ENCODE measurements at regions not wholly inside any gene's neighbourhood (a gene's known extent, or its start where the extent isn't known, plus 50 kb on each side); places are given as distances from the start of the nearest gene placed in this dataset.
"Not testable (repeated sequence)": the region's sequence is repeated elsewhere in the genome, so short reads cannot be mapped to it uniquely, and the experiment has no call there.

DNA sequence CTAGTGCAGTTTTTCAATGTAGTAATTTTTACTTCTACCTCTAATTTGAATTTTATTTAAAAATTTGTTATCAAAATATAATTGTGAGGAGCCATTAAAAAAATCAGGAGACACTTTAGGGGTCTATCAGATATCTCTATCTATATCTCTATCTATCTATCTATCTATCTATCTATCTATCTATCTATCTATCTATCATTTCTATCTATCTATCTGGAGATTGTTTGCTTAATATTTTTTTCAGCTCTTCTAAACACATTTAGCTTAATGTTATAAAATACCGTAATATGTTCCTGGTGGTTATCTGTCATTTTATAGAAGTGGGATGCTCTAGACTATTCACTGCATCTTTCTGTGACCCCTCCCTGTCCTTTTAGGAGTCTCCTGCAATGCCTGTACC, 193.7 kb upstream of the P2RY1 start:
- DNase-seq (ENCODE audit: low read depth), result no peak
- TF ChIP-seq CTCF (conservative IDR thresholded peaks at IDR 0.05; ENCODE audit: low read length), result no peak
- no peak overlapping the region for H3K4me3 ChIP-seq (ENCODE audit: low read length)

DNA sequence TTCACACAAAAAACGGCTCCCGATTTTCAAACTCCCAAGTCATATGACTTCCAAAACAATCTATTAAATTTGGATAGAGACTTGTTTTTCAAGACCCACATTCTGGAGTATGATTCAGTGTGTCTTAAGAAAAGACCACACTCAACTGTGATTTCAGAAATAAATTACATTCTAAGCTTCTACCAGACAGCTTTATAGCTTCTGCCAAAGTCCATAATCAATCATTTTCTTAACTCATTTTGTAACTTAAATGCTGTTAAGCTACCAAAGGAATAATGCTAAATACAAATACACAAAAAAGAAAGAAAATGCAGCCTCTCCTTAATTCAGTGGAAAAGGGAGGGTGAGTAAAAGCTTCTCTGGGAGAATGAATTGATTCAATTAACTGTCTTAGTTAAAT, 192.3 kb upstream of the P2RY1 start:
- TF ChIP-seq CTCF (conservative IDR thresholded peaks at IDR 0.05; ENCODE audit: low read length), result no peak
- no peak for DNase-seq (ENCODE audit: low read depth)
- no peak overlapping the region for H3K4me3 ChIP-seq (ENCODE audit: low read length)

GRCh38 chr3:152644478-152644877, 190.5 kb upstream of the P2RY1 start:
- TF ChIP-seq CTCF (conservative IDR thresholded peaks at IDR 0.05; ENCODE audit: low read length), result no peak
- no peak for DNase-seq (ENCODE audit: low read depth)
- no peak overlapping the region for H3K4me3 ChIP-seq (ENCODE audit: low read length)

GRCh38 chr3:152646004-152646403, 188.9 kb upstream of the P2RY1 start:
- no peak overlapping the region for H3K4me3 ChIP-seq (ENCODE audit: low read length)
- no peak for TF ChIP-seq CTCF (conservative IDR thresholded peaks at IDR 0.05; ENCODE audit: low read length)
- DNase-seq (ENCODE audit: low read depth), result no peak

- no peak for DNase-seq (ENCODE audit: low read depth)
- H3K4me3 ChIP-seq (ENCODE audit: low read length), result no peak overlapping the region
Observed at GRCh38 chr3:152650177-152650576, 184.8 kb upstream of the P2RY1 start.

DNA sequence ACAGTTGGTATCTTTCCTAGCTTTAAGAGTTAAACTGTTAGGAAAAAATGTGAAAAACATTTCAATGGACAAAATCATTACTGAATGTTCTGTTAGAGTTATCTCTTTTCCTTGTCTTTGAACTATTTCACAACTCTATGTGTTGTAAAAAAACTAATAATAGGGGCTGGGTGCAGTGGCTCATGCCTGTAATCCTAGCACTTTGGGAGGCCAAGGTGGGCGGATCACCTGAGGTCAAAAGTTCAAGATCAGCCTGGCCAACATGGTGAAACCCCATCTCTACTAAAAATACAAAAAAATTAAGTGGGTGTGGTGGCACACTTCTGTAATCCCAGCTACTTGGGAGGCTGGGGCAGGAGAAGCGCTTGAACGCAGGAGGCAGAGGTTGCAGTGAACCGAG, 184.0 kb upstream of the P2RY1 start:
- DNase-seq (ENCODE audit: low read depth); H3K4me3 ChIP-seq (ENCODE audit: low read length): not testable (repeated sequence)

More at GRCh38 chr3:152650177-152650576, 184.8 kb upstream of the P2RY1 start:
- no peak for TF ChIP-seq CTCF (conservative IDR thresholded peaks at IDR 0.05; ENCODE audit: low read length)

DNA sequence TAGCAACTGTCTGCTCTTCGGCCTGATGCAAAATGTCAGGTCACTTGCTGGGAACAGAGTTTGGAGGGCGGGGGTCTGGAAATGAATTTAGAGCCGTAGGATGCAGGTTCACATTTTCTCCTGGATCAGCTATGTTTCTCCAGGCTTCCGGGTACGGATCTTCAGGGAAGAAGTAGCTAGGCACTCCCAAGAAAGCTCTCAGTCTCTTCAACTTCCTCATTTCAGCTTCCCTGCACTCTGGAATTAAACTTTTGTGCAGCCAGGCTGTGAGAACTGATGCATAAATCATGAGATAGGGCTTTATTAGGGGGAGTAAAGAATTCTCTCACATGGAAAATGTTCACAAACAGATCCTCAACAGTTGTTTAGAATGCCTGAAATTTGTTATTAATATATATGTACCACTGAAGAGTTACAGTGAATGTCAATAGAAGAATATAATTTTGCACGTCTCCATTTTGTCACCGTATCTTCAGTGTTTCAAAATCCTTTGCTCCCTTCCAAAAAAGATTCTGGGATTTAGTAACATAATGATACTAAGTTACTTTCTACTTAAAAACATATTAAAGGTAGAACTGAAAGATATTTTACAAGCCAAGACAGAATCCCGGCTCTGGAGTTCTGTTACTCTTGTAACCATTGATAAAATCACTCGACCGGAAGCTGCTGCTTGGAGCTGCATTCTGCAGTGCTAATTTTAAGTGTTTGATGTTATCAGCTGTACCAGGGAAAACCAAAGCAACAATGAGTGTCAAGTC, 178.5 kb upstream of the P2RY1 start:
- TF ChIP-seq CTCF (conservative IDR thresholded peaks at IDR 0.05; ENCODE audit: low read length), result no peak
- no peak overlapping the region for H3K4me3 ChIP-seq (ENCODE audit: low read length)
- DNase-seq (ENCODE audit: low read depth), result no peak

Measured in AG10803 (cell line).